NCI-H526 (cell line): ENCODE measurements at regions not wholly inside any gene's neighbourhood (a gene's known extent, or its start where the extent isn't known, plus 50 kb on each side); places are given as distances from the start of the nearest gene placed in this dataset.
"Not testable (repeated sequence)": the region's sequence is repeated elsewhere in the genome, so short reads cannot be mapped to it uniquely, and the experiment has no call there.

ENCODE experiments used
- DNase-seq, 2 experiments: peaks; one replicate each; lab custom pipeline; 2025; lab: John Stamatoyannopoulos, UW

- no peak for DNase-seq
Measured at GRCh38 chr1:244297087-244297486, 154.6 kb downstream of the ADSS2 start.

DNA sequence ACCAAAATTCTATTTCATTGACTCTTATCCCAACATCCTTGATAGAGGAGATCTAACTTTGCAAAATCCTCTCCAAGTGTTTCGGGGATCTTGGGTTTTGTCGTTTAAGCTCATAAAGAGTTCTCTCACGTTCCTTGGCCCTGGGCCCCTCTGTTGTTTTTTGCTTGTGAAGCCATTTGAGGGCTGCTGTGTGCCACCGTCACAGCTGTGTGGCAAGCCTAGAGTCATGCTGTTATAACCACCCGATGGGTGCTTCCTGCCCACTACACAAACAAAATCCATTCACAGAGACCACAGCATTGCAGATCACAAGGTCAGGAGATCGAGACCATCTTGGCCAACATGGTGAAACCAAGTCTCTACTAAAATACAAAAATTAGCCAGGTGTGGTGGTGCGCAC, 154.1 kb downstream of the ADSS2 start:
- DNase-seq = no peak

GRCh38 chr1:244300029-244300375, 151.7 kb downstream of the ADSS2 start:
- DNase-seq = not testable (repeated sequence)

- no peak for DNase-seq
Measured at GRCh38 chr1:244301595-244302130, 150.0 kb downstream of the ADSS2 start.

GRCh38 chr1:244302876-244303609, 148.7 kb downstream of the ADSS2 start:
- peak in 1 of 2 experiments; percentile 33 for DNase-seq

DNA sequence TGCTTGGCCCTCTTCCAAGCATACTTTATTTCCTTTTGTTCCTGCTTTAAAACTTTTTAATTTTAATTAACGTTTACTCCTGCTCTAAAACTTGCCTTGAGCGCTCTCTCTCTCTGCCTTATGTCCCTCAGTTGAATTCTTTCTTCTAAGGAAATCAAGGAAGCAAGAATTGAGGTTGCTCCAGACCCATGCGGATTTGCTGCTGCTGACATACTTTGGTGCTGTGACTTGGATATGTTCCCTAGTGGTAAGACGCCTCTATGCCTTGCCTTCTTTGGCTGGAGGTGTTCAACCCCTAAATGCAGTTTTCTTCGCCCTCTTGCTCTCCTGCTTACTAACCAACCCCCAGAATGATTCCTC, 148.1 kb downstream of the ADSS2 start:
- no peak for DNase-seq

- peak; percentile 80 to 86 for DNase-seq
Measured at GRCh38 chr1:244304156-244304555, 147.6 kb downstream of the ADSS2 start.

- DNase-seq = no peak
Measured at GRCh38 chr1:244304656-244305055, 147.1 kb downstream of the ADSS2 start.

- DNase-seq = no peak
Measured at GRCh38 chr1:244305776-244306341, 145.8 kb downstream of the ADSS2 start.

- DNase-seq = no peak
Measured at GRCh38 chr1:244306544-244306943, 145.2 kb downstream of the ADSS2 start.

DNA sequence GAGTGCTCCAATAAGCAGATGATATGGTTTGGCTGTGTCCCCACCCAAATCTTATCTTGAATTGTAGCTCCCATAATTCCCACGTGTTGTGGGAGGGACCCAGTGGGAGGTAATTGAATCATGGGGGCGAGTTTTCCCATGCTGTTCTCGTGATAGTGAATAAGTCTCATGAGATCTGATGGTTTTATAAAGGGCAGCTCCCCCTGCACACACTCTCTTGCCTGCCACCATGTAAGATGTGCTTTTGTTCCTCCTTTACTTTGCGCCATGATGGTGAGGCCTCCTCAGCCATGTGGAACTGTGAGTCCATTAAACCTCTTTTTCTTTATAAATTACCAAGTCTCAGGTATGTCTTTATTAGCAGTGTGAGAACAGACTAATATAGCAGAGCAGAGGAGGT, 142.5 kb downstream of the ADSS2 start:
- DNase-seq = not testable (repeated sequence)

GRCh38 chr1:244311784-244312532, 139.8 kb downstream of the ADSS2 start:
- no peak for DNase-seq

GRCh38 chr1:244313346-244313745, 138.4 kb downstream of the ADSS2 start:
- DNase-seq = no peak

DNA sequence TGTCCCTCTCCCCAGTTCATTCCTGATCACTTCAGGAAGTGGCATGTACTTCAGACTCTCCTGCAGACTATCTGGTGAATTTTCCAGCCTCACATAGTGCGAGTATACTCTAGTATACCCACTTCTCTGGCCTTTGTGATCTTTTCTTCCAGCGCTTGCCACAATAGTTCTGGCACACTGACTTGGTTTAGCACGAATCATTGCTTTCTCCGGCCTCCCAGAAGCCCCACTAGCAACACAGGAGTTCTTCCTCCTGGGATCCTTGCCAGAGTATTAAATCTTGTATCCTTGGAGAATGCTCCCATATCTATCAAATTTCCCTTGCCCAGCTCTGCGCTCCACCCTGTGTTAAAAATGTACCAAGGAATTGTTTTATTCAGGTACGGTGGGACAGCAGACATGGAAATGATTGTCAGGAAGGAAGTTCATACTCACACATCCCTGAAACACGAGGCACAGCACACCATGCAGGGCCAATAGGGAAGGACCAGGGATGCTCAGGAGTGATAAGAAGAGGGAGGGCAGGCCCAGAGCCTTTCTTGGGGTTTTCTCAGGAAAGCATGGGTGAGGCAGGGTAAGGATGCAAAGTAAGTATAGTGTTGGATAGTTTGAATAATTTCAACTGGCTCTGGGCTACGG, 136.7 kb downstream of the ADSS2 start:
- no peak for DNase-seq

DNA sequence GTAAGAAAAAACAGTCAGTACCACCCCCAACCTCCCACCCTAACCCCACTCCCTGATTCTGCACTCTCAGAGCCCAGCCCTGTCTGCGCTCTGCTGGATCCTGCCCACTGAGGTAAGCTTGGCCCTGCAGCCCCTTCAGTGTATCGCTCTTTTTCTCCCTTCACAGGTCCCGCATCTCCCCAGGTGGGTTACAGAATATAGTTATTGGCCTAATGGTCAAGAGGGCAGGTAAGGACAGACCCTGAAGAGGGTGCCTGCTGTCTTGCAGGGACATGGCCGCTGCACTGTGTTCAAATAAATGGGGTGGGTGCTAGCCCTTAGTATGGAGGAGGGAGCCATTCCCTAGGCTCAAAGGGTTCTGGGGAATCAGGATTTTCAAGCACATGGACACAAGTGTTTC, 135.7 kb downstream of the ADSS2 start:
- no peak for DNase-seq

DNA sequence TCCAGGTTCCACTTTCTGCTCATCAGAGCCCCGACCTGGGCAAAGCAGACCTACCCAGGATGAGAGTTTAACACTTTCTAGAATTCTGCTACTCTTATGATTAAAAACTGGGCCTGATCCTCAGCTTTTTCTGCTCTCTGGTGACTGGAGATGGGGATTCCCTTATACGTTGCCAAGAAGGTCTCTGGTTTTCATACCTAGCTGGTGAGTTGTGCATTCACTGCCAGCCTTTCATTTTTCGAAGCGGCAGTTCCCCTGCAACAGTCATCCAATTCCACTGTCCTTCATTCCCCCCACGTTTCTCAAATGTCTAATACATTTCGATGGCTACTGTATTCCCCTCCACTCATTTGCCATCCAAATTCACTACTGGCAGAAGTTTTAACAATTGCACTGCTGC, 135.3 kb downstream of the ADSS2 start:
- peak; percentile 61 to 77 for DNase-seq

DNA sequence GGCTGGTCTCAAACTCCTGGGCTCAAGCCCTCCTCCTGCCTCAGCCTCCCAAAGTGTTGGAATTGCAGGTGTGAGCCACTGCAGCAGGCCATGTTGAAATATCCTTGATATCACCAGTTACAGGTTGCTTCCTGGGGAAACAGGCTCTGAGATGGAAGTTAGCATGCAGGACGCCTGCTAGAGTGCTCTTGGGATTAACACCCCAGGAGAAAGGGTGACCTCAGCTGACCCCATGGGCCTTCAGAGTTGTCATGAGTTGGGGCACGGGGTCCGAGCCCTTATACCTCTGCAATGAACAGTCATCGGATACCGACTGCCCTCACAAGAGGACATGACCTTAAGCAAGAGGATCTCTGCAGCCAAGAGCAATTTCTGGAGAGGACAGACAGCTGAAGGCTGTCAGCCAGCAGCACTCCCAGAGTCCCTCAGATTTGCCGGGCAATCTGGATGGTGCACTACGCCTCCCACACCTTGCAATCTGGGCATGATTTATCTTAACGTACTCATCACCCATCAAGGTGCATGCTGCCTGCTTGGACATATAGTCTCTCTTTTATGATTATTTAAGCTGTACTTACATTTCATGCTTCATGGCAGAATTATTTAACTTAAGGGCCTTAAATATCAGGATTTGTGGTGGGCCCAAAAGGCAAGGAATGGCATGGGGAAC, 134.6 kb downstream of the ADSS2 start:
- DNase-seq = no peak

- DNase-seq = no peak
Measured at GRCh38 chr1:244318078-244318477, 133.6 kb downstream of the ADSS2 start.

DNA sequence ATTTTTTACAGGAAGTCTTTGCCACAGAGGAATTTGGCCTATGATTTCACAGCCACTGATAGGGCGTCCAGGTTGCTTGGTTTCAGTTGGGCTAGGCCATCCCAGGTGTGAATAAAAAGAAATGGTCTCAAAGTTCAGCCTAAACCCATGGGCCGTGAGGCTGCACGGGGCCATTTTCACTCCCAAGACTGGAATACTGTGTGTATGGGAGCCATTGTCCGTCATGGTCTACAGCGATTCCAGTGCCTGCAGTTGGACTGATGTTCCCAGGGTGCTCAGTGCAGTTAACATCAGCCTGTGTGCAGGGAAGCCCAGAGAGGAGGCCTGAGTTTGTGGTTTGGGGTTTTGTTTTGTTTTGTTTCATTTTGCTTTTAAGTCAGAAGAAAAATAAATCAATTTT, 133.2 kb downstream of the ADSS2 start:
- no peak for DNase-seq

- DNase-seq = peak; percentile 38 to 52
Measured at GRCh38 chr1:244319283-244320132, 132.2 kb downstream of the ADSS2 start.

DNA sequence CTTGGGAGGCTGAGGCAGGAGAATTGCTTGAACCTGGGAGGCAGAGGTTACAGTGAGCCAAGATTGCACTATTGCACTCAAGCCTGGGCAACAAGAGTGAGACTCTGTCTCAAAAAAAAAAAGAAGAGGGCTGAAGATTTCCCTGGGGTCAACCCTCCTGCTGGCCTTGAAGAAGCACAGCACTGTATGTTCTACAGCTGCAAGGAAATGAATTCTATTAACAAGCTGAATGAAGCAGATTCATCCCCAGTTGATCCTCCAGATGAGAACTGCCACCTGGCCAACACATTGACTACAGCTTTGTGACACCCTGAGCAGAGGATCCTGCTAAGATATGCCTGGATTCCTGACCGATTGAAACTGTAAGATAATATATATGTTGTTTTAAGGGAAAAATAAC, 129.5 kb downstream of the ADSS2 start:
- no peak for DNase-seq
